HG03460 (cell line): ENCODE measurements at regions not wholly inside any gene's neighbourhood (a gene's known extent, or its start where the extent isn't known, plus 50 kb on each side); places are given as distances from the start of the nearest gene placed in this dataset.

Source experiments
- ATAC-seq: cut with Tn5 transposase; IDR thresholded peaks from one replicate; pipeline ENCODE4 v1.9.1; 2021; ENCODE audit not compliant: unreplicated experiment

GRCh38 chr3:137409584-137409983 lies 354.5 kb upstream of the SOX14 start:
- no peak for ATAC-seq

DNA sequence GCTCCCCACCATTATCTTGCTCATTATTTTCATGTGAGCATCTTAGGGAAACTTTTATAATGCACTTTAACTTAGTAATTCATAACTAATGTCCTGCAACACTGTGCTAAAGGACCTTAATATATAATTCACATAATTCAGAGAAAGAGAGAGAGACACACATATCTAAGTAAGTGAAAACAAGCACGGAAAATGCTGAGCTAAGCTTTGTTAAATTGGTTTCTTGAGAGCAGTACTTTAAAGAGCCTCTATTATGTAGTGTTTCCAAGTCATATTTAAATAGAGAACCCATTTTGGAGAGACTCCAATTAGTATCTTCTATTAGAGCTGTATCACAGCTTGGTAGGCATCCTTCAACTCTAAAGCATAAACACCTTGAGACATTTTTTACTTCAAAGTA lies 354.1 kb upstream of the SOX14 start:
- no peak for ATAC-seq

DNA sequence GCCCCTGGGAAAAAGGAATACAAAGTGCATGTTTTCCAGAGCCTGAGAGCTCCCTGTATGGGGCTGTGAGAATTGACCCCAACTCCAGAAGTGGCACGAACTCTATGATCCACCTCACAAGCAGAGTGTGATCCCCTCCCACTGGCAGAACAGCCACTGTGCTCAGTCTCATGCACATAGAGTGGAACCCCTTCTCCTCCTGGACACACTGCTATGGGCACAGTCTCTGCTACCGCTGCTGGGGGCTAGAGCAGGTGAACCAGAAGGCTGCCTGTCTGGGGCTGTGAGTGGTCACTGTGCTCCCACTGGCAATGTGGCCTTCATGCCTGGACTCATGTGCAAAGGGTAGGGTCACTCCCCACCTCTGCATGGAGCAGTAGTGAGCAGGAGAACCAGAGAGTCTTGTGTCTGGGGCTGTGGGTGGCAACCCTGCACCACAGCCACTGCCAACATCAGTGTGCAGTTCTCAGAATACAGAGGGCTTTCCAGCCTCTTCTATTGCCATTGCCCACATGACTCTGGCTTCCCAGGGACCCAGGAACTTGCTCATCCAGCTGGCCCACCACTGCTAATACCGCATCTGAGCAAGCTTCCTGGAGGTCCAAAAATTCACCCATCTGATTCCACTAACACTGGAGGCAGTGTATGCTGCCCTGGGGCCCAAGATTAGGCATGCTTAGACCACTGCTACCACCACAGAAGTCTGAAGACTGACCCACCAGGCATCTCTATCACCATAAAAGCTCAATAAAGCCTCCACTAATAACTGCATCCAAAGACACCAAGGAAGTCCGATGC lies 343.7 kb upstream of the SOX14 start:
- ATAC-seq, result no peak

GRCh38 chr3:137438561-137438960 lies 325.6 kb upstream of the SOX14 start:
- no peak for ATAC-seq

DNA sequence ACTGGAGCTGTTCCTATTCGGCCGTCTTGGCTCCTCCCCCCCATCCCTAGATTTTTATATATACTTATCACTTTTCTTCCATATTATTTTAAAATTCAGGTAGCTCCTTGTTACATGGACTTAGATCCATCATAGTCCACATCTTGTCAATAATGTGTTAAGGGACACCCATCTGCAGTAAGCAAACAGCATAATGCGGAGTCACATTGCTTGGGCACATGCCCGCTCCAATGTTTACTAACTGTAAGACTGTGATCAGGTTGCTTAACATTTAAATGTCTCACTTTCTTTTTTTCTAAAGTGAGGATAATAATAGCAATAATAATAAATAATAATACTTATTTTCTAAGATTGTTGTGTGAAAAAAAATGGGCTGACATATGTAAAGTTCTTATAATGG lies 303.2 kb upstream of the SOX14 start:
- no peak for ATAC-seq

DNA sequence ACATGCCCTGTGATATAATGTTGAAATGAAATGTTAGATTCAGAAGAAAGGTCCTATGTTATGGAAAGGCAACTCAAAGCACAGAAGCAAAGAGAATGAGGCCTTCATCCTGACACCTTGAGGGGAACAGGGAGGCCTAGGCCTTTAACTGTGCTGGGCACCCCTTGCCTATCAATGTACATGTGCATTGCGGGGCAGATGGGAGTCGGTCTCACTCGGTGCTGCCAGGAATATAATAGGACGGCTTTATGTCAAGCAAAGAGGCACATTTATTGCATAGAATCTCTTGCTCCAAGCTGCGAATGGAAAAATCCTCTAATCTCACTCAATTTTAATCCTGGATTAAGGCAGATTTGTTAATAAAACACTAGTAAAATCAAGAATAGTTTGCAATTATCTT lies 301.0 kb upstream of the SOX14 start:
- ATAC-seq, result no peak

DNA sequence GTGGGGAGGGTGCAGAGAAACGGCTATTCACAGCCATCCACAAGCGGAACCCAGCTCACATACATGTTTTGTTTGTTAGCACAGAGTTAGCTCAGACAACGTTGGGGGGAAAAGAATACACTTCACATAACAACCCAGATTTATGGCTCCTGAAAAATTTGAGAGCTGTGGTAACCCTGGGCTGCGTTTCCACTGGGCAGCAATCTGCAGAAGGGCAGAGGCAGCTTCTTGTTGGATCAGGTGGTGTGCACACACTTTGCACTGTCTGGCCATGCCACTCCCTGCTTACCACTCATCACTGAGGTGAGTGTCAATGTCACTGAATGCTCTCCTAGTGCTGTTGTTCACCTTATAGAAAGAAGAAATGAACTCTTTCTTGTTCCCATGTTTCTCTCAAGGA lies 299.8 kb upstream of the SOX14 start:
- ATAC-seq, result no peak

- no peak for ATAC-seq
Measured at GRCh38 chr3:137468446-137468845, 295.7 kb upstream of the SOX14 start.

- ATAC-seq, result no peak
Measured at GRCh38 chr3:137469263-137469662, 294.9 kb upstream of the SOX14 start.

GRCh38 chr3:137471130-137471529 lies 293.0 kb upstream of the SOX14 start:
- ATAC-seq, result no peak

GRCh38 chr3:137471558-137472204 lies 292.4 kb upstream of the SOX14 start:
- no peak for ATAC-seq

DNA sequence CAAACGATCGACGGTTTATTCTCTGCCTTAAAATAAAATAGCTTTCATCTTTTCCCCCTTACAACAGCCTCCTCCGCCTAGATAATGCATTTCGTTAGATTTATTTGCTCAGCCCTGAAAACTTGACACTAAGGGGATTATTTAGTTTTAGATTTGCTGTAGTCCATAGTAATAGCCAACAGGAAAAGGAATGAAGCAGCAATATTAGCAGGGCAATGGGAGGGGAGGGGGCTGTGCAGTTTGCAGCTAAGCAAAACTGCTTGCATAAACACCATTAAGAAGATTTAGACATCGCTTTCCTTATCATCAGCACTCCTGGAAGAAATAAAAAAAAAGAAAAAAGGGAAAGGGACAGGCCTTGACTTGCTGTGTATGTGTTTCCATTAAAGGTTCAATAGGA lies 286.5 kb upstream of the SOX14 start:
- ATAC-seq, result no peak

- no peak for ATAC-seq
Measured at GRCh38 chr3:137509354-137510045, 254.6 kb upstream of the SOX14 start.

- ATAC-seq, result no peak
Measured at GRCh38 chr3:137511655-137512054, 252.5 kb upstream of the SOX14 start.

GRCh38 chr3:137514853-137515252 lies 249.3 kb upstream of the SOX14 start:
- ATAC-seq, result no peak

GRCh38 chr3:137519602-137520001 lies 244.5 kb upstream of the SOX14 start:
- ATAC-seq, result no peak

- no peak for ATAC-seq
Measured at GRCh38 chr3:137524751-137525150, 239.4 kb upstream of the SOX14 start.

- ATAC-seq, result no peak
Measured at GRCh38 chr3:137525471-137525870, 238.6 kb upstream of the SOX14 start.

- no peak for ATAC-seq
Measured at GRCh38 chr3:137542049-137542448, 222.1 kb upstream of the SOX14 start.

GRCh38 chr3:137554242-137554641 lies 209.9 kb upstream of the SOX14 start:
- no peak for ATAC-seq

- ATAC-seq, result no peak
Measured at GRCh38 chr3:137568880-137569279, 195.2 kb upstream of the SOX14 start.

GRCh38 chr3:137572931-137573330 lies 191.2 kb upstream of the SOX14 start:
- ATAC-seq, result no peak
